Common myeloid progenitor, CD34-positive (primary cell): ENCODE measurements at regions not wholly inside any gene's neighbourhood (a gene's known extent, or its start where the extent isn't known, plus 50 kb on each side); places are given as distances from the start of the nearest gene placed in this dataset.

Source experiments
- CTCF ChIA-PET: fragments of 350-600 bp; sonication (Branson Sonifier 250); formaldehyde crosslinking; loops from one replicate; lab custom pipeline; 2021; ENCODE audit warnings: antibody characterized with exemption; lab: Charles Lee
- POLR2A ChIA-PET: fragments of 350-600 bp; sonication (Branson Sonifier 250); formaldehyde crosslinking; loops from one replicate; lab custom pipeline; 2021; ENCODE audit warnings: antibody characterized with exemption; lab: Charles Lee
- DNase-seq, 3 donors: peaks; one replicate each; pipeline versions ENCODE4 v3.0.0 to v3.0.0-alpha.2; 2013
- H3K27ac ChIP-seq, 2 experiments: 1 replicate in 1 of 2; 2 replicates in 1 of 2; pipeline ENCODE4 v1.7.0; 2013; ENCODE audit warnings: inconsistent platforms in 2 of 2, low read length in 2 of 2, mild to moderate bottlenecking in 2 of 2, low read depth in 1 of 2, moderate library complexity in 1 of 2; ENCODE audit not compliant: severe bottlenecking in 2 of 2, insufficient read depth in 1 of 2, poor library complexity in 1 of 2
- H3K27me3 ChIP-seq, 5 experiments: replicated peaks in 2 of 5; 1 replicate in 3 of 5; 2 replicates in 2 of 5; pipeline versions ENCODE4 v1.6.1 to v1.7.0; 2013; ENCODE audit warnings: low read length in 4 of 5, mild to moderate bottlenecking in 2 of 5, moderate library complexity in 2 of 5, inconsistent platforms in 1 of 5; ENCODE audit not compliant: insufficient read depth in 5 of 5, control insufficient read depth in 4 of 5
- H3K36me3 ChIP-seq, 4 experiments: 1 replicate in 2 of 4; 2 replicates in 2 of 4; pipeline versions ENCODE4 v1.6.1 to v1.7.0; 2013; ENCODE audit warnings: low read length in 3 of 4, control low read depth in 1 of 4, mild to moderate bottlenecking in 1 of 4; ENCODE audit not compliant: control insufficient read depth in 4 of 4, insufficient read depth in 4 of 4
- H3K4me1 ChIP-seq, 4 experiments: 1 replicate in 3 of 4; 2 replicates in 1 of 4; pipeline versions ENCODE4 v1.6.1 to v1.7.1; 2013; ENCODE audit warnings: low read length in 3 of 4, mild to moderate bottlenecking in 3 of 4, control low read depth in 1 of 4, inconsistent platforms in 1 of 4, moderate library complexity in 1 of 4; ENCODE audit not compliant: control insufficient read depth in 4 of 4, insufficient read depth in 4 of 4; ENCODE audit errors: control extremely low read depth in 1 of 4
- H3K4me3 ChIP-seq, 7 experiments: 1 replicate in 4 of 7; 2 replicates in 3 of 7; pipeline versions ENCODE4 v1.5.1 to v1.7.0; 2013; ENCODE audit warnings: mild to moderate bottlenecking in 7 of 7, low read length in 6 of 7, moderate library complexity in 6 of 7, inconsistent platforms in 2 of 7, low read depth in 2 of 7, control low read depth in 1 of 7; ENCODE audit not compliant: insufficient read depth in 4 of 7, control insufficient read depth in 1 of 7; ENCODE audit errors: extremely low read depth in 1 of 7
- H3K9me3 ChIP-seq, 5 experiments: 1 replicate in 4 of 5; 2 replicates in 1 of 5; pipeline versions ENCODE4 v1.6.1 to v1.7.1; 2013; ENCODE audit warnings: low read length in 4 of 5, mild to moderate bottlenecking in 2 of 5, inconsistent platforms in 1 of 5, low read depth in 1 of 5, moderate library complexity in 1 of 5; ENCODE audit not compliant: control insufficient read depth in 4 of 5, insufficient read depth in 2 of 5; ENCODE audit errors: control extremely low read depth in 1 of 5
- WGBS: methylation state at CpG from one replicate; pipeline ENCODE4 v1.1.5; 2013; ENCODE audit not compliant: insufficient coverage; 5-methylcytosine and 5-hydroxymethylcytosine counted together

DNA sequence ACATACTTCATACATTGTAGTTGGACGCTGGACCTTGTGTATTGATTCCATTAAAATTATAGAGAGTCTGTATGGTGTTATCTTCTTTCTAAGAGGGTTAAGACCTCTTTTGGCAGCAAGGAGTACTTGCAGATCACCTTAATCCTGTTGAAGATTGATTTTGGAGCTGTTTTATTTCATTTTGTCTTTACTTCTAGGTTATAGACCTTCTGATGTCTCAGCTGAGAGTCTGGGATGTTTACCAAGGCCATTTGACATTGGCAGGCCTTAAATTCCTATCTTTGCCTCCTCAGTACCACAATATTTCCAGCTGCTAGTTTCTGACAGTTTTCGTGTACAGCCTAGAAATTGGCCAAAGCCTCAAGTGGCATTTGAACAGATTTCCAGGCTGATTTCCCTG, 338.0 kb downstream of the LMO4 start:
- Histone ChIP-seq H3K4me3 (no peak overlapping the region), H3K27ac (no peak overlapping the region), H3K4me1 (no peaks in the 10 kb centered on the region), H3K36me3 (no peaks in the 10 kb centered on the region), H3K9me3 (peaks cover 0 to 2% (median 0%) of the 10 kb centered on the region in 5 experiments), H3K27me3 (no peaks in the 10 kb centered on the region)
- WGBS: 91% methylated on average over 1 of the region's 2 CpGs
- no peak for DNase-seq
- ChIA-PET POLR2A (interaction anchor here (0.6 kb wide), 1 partner anchor 11 kb away, joined by 3 read pairs; no protein-coding TSS in a partner anchor), CTCF (interaction anchor here (1.0 kb wide), 1 partner anchor 51 kb away, joined by 3 read pairs; no protein-coding TSS in a partner anchor)

DNA sequence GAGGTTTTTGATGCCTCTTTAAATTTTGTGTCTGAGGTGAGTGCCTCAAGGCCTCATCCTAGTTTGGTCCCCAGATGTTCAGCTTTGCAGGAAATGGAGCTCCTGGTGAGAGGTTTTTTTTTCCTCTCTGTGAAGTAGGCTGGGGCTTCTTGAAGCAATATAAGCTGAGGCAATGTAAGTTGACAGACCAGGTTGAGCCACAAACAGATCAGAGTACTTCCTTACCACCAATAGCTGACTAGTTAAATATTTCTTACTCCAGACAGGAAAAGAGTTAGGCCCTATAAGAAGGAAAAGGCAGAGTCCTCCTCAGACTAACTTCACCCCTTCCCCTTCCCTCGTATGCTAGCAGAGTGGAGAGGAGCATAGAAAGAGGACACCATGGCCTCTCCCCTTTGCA, 341.0 kb downstream of the LMO4 start:
- no peak overlapping the region for H3K27ac ChIP-seq
- DNase-seq: no peak
- H3K9me3 ChIP-seq: peaks cover 0 to 2% (median 0%) of the 10 kb centered on the region in 5 experiments
- ChIA-PET POLR2A (no interaction called here), CTCF (interaction anchor here (0.9 kb wide), 1 partner anchor 11 kb away, joined by 3 read pairs; no protein-coding TSS in a partner anchor)
- no peaks in the 10 kb centered on the region for H3K36me3 ChIP-seq
- no peaks in the 10 kb centered on the region for H3K4me1 ChIP-seq
- no peak overlapping the region for H3K4me3 ChIP-seq
- no peaks in the 10 kb centered on the region for H3K27me3 ChIP-seq
- no CpG with 5 or more reads among the region's 1 CpG for WGBS

DNA sequence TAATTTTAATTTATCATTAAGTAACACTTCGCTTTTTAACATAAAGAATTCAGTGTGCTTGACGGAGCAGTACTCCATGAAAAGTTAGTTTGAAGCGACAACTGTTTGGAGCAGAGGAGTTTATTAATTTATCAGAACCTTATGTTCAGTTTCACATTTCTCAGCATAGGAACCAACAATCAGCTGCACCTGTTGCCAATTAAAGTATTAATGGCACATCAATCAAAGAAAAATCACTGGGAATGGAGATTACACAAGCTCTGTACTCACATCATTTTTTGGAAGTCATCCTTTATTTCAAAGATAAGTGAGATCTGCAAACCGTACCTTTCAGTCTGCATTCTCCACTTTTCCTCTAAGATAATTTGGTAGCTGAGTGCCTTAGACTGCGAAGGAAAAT, 344.6 kb downstream of the LMO4 start:
- H3K4me3 ChIP-seq: no peak overlapping the region
- H3K27ac ChIP-seq: no peak overlapping the region
- no peaks in the 10 kb centered on the region for H3K9me3 ChIP-seq
- ChIA-PET POLR2A (no interaction called here), CTCF (interaction anchor here (1.2 to 1.4 kb wide), 2 partner anchors 9 to 388 kb away, joined by 3 to 4 read pairs; no protein-coding TSS in a partner anchor)
- no peaks in the 10 kb centered on the region for H3K36me3 ChIP-seq
- no peaks in the 10 kb centered on the region for H3K4me1 ChIP-seq
- WGBS: no CpG with 5 or more reads among the region's 5 CpGs
- DNase-seq: no peak
- no peaks in the 10 kb centered on the region for H3K27me3 ChIP-seq

DNA sequence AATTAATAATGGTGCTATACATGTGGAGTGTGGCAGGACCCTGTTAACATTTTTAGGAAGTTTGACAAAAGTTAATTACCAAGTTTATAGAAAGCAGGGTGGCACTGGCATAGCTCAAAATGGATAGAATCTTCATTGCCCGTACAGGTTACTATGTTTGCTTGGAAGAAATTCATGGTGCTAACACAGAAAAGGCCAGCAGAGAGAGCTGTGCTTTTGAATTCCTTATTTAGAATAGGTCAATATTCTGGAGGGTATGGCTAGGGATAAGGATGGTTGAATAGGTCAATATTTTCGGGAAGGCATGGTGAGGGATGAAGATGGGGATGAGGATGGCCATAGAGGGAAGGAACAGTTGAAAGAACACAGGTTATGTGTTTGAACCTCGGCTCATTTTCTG, 345.1 kb downstream of the LMO4 start:
- no peaks in the 10 kb centered on the region for H3K9me3 ChIP-seq
- ChIA-PET POLR2A (no interaction called here), CTCF (interaction anchor here (1.2 to 1.4 kb wide), 2 partner anchors 8 to 388 kb away, joined by 3 to 4 read pairs; no protein-coding TSS in a partner anchor)
- no peak overlapping the region for H3K27ac ChIP-seq
- H3K36me3 ChIP-seq: no peaks in the 10 kb centered on the region
- peaks cover 0 to 3% (median 0%) of the 10 kb centered on the region in 4 experiments for H3K4me1 ChIP-seq
- DNase-seq: no peak
- no peaks in the 10 kb centered on the region for H3K27me3 ChIP-seq
- H3K4me3 ChIP-seq: no peak overlapping the region
- 100% methylated on average over 2 of the region's 3 CpGs for WGBS

DNA sequence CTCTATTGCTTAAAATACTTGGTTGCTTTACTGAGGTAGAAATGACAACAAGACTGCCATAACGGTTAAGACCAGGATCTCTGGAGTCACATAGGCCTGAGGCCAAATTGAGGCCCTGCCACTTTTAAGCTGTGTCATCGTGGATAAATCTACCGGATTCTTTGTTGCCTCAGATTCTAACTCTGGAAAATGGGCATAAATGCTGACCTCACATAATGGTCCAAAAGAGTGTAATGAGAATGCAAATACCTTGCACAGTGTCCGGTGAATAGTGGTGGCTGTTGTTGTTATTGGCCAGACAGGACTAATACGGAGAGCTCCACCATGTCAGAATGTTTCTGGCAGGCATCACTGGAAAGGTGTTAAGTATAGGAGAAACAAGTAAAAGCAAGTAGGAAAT, 346.1 kb downstream of the LMO4 start:
- H3K36me3 ChIP-seq: no peaks in the 10 kb centered on the region
- ChIA-PET POLR2A (no interaction called here), CTCF (interaction anchor here (1.2 kb wide), 1 partner anchor 280 kb away, joined by 3 read pairs; no protein-coding TSS in a partner anchor)
- no peak overlapping the region for H3K4me3 ChIP-seq
- H3K27me3 ChIP-seq: no peaks in the 10 kb centered on the region
- H3K4me1 ChIP-seq: peaks cover 0 to 4% (median 0%) of the 10 kb centered on the region in 4 experiments
- no peak overlapping the region for H3K27ac ChIP-seq
- WGBS: 98% methylated on average over 5 of the region's 5 CpGs
- no peak for DNase-seq
- peaks cover 0 to 3% (median 0%) of the 10 kb centered on the region in 5 experiments for H3K9me3 ChIP-seq

DNA sequence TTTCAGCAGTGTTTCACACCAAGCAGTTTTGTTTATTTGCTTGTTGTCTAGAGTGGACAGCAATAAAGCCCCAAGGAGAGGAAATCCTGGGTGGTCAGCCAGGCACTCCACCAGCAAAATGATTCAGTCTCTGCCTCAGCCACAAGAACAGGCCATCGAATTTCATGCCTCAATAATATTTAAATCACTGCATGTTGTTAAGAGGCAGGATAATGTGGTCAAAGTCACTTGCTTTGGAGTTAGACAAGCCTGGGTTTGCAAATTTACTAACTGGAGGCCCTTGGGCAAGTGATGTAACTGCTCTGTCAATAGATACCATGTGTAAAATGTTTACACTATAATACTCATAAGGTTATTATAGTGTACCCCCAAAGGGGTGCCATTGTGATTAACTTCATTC, 349.6 kb downstream of the LMO4 start:
- POLR2A ChIA-PET: no interaction called here
- CTCF ChIA-PET: interaction anchor here (0.6 kb wide), 1 partner anchor 63 kb away, joined by 4 read pairs; no protein-coding TSS in a partner anchor
- Histone ChIP-seq H3K4me1 (peaks cover 0 to 12% (median 7%) of the 10 kb centered on the region in 4 experiments), H3K4me3 (no peak overlapping the region), H3K27ac (no peak overlapping the region), H3K9me3 (peaks cover 0 to 3% (median 0%) of the 10 kb centered on the region in 5 experiments), H3K27me3 (no peaks in the 10 kb centered on the region), H3K36me3 (no peaks in the 10 kb centered on the region)
- WGBS: 80% methylated on average over 1 of the region's 1 CpG
- no peak for DNase-seq

DNA sequence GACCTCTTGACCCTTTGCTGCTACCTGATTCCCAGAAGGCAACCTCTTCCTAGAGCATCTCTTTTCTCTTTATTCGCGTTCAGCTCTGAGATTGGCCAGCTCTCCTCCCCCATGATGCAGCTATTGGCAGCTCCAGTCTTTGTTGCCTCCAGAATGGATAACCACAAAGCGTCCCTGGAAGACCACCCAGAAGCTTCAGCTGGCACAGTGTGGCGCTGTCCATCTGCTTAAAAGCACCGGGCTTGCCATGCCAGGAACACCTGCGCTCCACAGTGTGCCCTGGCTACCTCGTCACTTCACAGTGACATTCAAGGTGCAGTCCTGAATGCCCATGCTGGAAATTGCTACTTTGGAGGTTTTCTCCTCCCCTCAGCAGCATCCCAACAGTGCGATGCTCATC, 353.9 kb downstream of the LMO4 start:
- no peaks in the 10 kb centered on the region for H3K36me3 ChIP-seq
- WGBS: 99% methylated on average over 8 of the region's 8 CpGs
- POLR2A ChIA-PET: no interaction called here
- no peak for DNase-seq
- peaks cover 0 to 3% (median 0%) of the 10 kb centered on the region in 5 experiments for H3K9me3 ChIP-seq
- H3K27ac ChIP-seq: no peak overlapping the region
- no peaks in the 10 kb centered on the region for H3K27me3 ChIP-seq
- peaks cover 5 to 15% (median 9%) of the 10 kb centered on the region in 4 experiments for H3K4me1 ChIP-seq
- H3K4me3 ChIP-seq: no peak overlapping the region
- CTCF ChIA-PET: interaction anchor here (1.0 to 1.1 kb wide), 2 partner anchors 10 to 108 kb away, joined by 3 read pairs; no protein-coding TSS in a partner anchor
